Left lung (tissue), 4 donors: ENCODE measurements at regions not wholly inside any gene's neighbourhood (a gene's known extent, or its start where the extent isn't known, plus 50 kb on each side); places are given as distances from the start of the nearest gene placed in this dataset.

Experiments used
- ATAC-seq: fragments of 200-7000 bp; cut with Tn5 transposase; one replicate; pipeline ENCODE4 v1.9.1; 2020; ENCODE audit warnings: moderate library complexity
- DNase-seq, 4 donors: peaks; one replicate each; pipeline ENCODE4 v3.0.0-alpha.2; 2013 to 2020
- H3K27ac ChIP-seq, 2 donors: fragments of 200-600 bp; sonication (generic) in 1 of 2; one replicate each; pipeline versions ENCODE4 v1.5.0 to v1.8.0; 2020 to 2021
- H3K27me3 ChIP-seq, 2 donors: fragments of 200-600 bp; sonication (generic) in 1 of 2; one replicate each; pipeline versions ENCODE4 v1.5.0 to v1.8.0; 2020 to 2021
- H3K36me3 ChIP-seq, 2 donors: fragments of 200-600 bp; sonication (generic) in 1 of 2; one replicate each; pipeline versions ENCODE4 v1.5.0 to v1.8.0; 2020 to 2021
- H3K4me1 ChIP-seq, 2 donors: fragments of 200-600 bp; one replicate each; pipeline ENCODE4 v1.8.0; 2021
- H3K4me3 ChIP-seq, 2 donors: fragments of 200-600 bp; sonication (generic) in 1 of 2; one replicate each; pipeline versions ENCODE4 v1.5.0 to v1.8.0; 2020 to 2021; ENCODE audit warnings: mild to moderate bottlenecking in 1 of 2
- H3K9me3 ChIP-seq, 2 donors: fragments of 200-600 bp; sonication (generic) in 1 of 2; one replicate each; pipeline versions ENCODE4 v1.5.0 to v1.8.0; 2020 to 2021
- intact Hi-C, 2 donors: fragments of 100-400 bp; cut with DNase I; formaldehyde crosslinking; loops; one replicate each; pipeline versions ENCODE4 v1.11.2 to v1.14.2; 2022
- TF ChIP-seq, protein P1 (sequence below), 2 donors: fragments of 200-600 bp; sonication (generic) in 1 of 2; IDR thresholded peaks; one replicate each; pipeline versions ENCODE4 v1.5.0 to v1.8.0; 2021; ENCODE audit warnings: antibody characterized with exemption in 2 of 2
- donor health status: DM: no; HTN: yes; CAD: no.
- donor health status: DM: no; HTN: no; CAD: no.

DNA sequence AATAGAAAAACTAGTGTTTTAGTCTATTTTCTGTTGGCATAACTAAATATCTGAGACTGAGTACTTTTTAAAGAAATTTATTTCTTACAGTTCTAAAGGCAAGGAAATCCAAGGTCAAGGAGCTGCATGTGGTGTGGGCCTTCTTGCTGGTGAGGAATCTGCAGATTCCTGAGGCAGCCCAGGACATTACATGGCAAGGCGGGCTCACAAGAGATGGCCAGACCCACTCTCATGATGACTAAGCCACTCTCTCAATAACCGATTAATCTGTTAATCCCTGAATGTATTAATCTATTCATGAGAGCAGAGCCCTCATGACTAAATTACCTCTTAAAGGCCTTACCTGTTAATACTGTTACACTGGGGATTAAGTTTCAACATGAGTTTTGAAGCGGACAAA, 340.8 kb downstream of the GRXCR1 start:
- no peak for ATAC-seq
- Histone ChIP-seq H3K36me3 (no peaks in the 10 kb centered on the region), H3K9me3 (no peaks in the 10 kb centered on the region), H3K27ac (no peak overlapping the region), H3K4me3 (no peak overlapping the region), H3K27me3 (no peaks in the 10 kb centered on the region), H3K4me1 (no peaks in the 10 kb centered on the region)
- TF ChIP-seq, protein P1, sequence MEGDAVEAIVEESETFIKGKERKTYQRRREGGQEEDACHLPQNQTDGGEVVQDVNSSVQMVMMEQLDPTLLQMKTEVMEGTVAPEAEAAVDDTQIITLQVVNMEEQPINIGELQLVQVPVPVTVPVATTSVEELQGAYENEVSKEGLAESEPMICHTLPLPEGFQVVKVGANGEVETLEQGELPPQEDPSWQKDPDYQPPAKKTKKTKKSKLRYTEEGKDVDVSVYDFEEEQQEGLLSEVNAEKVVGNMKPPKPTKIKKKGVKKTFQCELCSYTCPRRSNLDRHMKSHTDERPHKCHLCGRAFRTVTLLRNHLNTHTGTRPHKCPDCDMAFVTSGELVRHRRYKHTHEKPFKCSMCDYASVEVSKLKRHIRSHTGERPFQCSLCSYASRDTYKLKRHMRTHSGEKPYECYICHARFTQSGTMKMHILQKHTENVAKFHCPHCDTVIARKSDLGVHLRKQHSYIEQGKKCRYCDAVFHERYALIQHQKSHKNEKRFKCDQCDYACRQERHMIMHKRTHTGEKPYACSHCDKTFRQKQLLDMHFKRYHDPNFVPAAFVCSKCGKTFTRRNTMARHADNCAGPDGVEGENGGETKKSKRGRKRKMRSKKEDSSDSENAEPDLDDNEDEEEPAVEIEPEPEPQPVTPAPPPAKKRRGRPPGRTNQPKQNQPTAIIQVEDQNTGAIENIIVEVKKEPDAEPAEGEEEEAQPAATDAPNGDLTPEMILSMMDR (IDR thresholded peaks at IDR 0.05) = no peak
- intact Hi-C loops = no loop called here
- DNase-seq = no peak

DNA sequence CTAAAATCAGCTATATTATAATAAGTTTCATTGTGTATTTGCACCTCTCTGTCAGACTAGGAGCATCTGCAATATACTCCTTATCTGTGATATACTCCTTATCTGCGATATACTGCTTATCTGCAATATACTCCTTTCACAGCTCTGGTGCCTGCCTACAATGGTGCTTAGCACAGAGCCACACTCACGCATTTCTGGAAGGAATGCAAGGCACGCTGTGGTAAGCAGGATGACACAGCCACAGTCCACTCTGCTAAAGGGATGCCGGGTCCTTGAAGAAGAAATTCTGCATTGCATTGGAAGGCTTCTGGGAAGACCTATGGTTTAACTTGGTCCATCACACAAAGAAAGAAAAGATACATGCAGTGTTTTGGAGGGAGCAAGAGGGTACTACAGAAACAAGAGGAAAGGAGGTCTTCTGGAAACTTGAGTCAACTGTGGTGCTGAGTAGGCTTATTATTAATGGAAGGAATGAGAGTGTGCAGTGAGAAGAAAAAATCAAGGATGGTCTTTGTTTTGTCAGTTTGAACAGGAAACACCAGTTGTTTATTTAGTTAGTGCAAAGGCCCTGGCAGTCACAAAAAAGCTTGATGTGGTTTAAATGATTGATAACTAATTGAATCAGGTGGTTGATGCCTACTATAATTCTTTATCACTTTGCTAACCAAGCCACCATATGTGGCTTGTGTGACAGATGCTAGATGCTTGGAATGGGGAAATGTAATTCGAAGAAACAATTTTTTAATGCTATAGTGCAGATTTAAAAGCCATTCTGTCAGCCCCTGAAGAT, 342.3 kb downstream of the GRXCR1 start:
- H3K9me3 ChIP-seq = no peaks in the 10 kb centered on the region
- no peaks in the 10 kb centered on the region for H3K36me3 ChIP-seq
- no peak overlapping the region for H3K4me3 ChIP-seq
- intact Hi-C loops = no loop called here
- no peaks in the 10 kb centered on the region for H3K4me1 ChIP-seq
- H3K27me3 ChIP-seq = no peaks in the 10 kb centered on the region
- ATAC-seq (no peak), DNase-seq (no peak)
- no peak overlapping the region for H3K27ac ChIP-seq
- TF ChIP-seq, protein P1 (IDR thresholded peaks at IDR 0.05) = no peak

DNA sequence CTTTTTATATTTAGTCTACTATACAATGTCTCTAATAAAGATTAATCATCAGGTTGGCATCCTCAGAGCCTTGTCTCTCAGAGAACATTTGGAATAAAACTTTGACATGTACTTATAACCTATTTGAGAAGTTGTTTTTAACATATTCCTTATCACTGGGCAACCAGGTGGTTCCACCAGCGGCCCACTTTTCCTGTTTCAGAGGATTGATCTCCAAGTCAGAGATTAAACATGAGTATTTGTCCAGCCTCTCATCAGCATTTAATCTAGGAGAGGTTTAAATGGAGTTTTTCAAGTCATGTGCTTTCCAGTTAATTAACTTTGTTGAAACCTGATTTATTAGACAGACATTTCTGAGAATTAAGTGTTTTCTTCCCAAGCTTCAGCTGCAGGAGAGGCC, 345.5 kb downstream of the GRXCR1 start:
- ATAC-seq = no peak

DNA sequence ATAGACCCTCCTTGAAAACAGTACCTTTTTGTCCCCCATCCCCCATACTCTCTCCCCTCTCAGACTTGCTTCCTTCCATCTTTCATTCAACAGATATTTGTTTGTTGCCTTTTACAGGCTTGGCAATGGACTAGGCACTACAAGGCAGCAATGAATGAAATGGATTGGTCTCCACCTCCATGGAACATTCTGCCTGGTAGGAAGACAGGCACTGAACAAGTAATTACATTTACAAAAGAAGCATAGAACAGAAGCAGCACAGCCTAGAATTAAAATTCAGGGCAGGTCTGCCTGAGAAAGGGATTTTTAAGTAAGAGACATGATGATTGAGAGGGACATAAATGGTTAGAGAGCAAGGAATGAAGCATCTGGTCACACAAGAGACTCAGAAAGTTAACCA, 346.1 kb downstream of the GRXCR1 start:
- intact Hi-C loops = no loop called here
- H3K27me3 ChIP-seq = no peaks in the 10 kb centered on the region
- no peak for ATAC-seq
- H3K27ac ChIP-seq = no peak overlapping the region
- TF ChIP-seq, protein P1 (IDR thresholded peaks at IDR 0.05) = no peak
- H3K4me3 ChIP-seq = no peak overlapping the region
- no peaks in the 10 kb centered on the region for H3K9me3 ChIP-seq
- no peaks in the 10 kb centered on the region for H3K4me1 ChIP-seq
- H3K36me3 ChIP-seq = no peaks in the 10 kb centered on the region
- DNase-seq = no peak

More for the DNA sequence above, 345.5 kb downstream of the GRXCR1 start:
- no peaks in the 10 kb centered on the region for H3K4me1 ChIP-seq
- intact Hi-C loops = no loop called here
- H3K27me3 ChIP-seq = no peaks in the 10 kb centered on the region
- TF ChIP-seq, protein P1 (IDR thresholded peaks at IDR 0.05) = no peak
- no peaks in the 10 kb centered on the region for H3K9me3 ChIP-seq
- DNase-seq = no peak
- H3K27ac ChIP-seq = no peak overlapping the region
- H3K4me3 ChIP-seq = no peak overlapping the region
- no peaks in the 10 kb centered on the region for H3K36me3 ChIP-seq

DNA sequence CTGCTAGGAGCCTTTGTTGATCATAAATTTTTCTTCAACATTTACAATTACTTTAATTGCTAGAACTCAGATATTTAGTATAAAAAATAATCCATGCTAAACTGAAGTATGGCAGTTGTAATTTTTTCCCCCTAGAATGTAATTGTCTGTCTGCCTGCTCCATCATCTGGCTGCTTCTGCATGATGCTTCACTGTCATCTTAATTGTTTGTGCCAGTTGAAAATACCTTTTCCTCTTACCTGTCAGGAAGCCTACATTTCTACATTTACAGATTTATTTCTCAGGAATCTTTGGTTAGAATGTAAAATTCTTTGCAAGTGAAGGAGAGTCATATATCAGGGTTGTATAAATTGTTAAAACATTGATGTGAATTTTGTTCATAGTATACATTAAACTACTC, 348.6 kb downstream of the GRXCR1 start:
- TF ChIP-seq, protein P1 (IDR thresholded peaks at IDR 0.05) = no peak
- ATAC-seq = no peak
- H3K9me3 ChIP-seq = no peaks in the 10 kb centered on the region
- intact Hi-C loops = no loop called here
- DNase-seq = no peak
- H3K4me3 ChIP-seq = no peak overlapping the region
- H3K4me1 ChIP-seq = no peaks in the 10 kb centered on the region
- no peaks in the 10 kb centered on the region for H3K36me3 ChIP-seq
- no peaks in the 10 kb centered on the region for H3K27me3 ChIP-seq
- H3K27ac ChIP-seq = no peak overlapping the region
